Ramos (cell line): ENCODE measurements at regions not wholly inside any gene's neighbourhood (a gene's known extent, or its start where the extent isn't known, plus 50 kb on each side); places are given as distances from the start of the nearest gene placed in this dataset.
"Not testable (repeated sequence)": the region's sequence is repeated elsewhere in the genome, so short reads cannot be mapped to it uniquely, and the experiment has no call there.

Experiments
- in situ Hi-C: fragments of 300-500 bp; cut with MboI; formaldehyde crosslinking; loops from one replicate; pipeline ENCODE4 v1.14.3; 2022; ENCODE audit warnings: low sequenced_read_pairs; ENCODE audit not compliant: unreplicated experiment

- in situ Hi-C loops = no loop called here
These were observed 410.2 kb upstream of the GOT2 start for GRCh38 chr16:59144326-59144725.

DNA sequence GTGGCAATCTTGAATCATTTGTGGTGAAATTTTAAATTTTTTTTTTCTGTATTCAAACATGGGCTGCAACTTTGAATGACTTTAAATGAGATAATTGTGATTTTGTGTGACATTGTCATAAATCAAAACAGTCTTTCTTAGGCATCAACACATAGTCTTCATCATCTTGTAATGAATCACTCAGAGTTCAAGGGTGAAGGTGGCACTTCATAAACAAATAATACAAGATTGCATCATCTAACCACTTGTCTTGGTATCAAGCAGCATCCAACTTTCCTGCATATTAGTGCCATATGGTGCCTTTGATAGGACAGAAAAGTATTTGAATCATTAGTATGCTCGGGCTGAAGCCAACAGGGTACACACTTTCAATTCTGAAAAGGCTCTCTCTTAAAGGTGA lies 392.4 kb upstream of the GOT2 start:
- in situ Hi-C loops = no loop called here

- in situ Hi-C loops = no loop called here
These were observed 389.9 kb upstream of the GOT2 start for GRCh38 chr16:59124056-59124455.

- in situ Hi-C loops = no loop called here
These were observed 389.4 kb upstream of the GOT2 start for GRCh38 chr16:59123479-59123878.

DNA sequence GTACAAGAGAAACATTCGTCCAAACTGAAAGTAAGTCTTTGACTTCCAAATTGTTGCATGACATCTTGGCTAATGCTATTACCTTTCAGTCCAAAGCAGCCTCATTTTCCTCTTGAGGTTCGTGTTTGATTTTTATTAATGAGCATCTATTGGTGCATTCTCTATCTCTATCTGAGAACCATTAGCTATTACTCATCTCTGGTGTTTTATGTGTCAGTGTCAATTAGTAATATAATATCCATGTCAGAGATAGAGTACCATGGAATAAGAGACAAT lies 388.1 kb upstream of the GOT2 start:
- in situ Hi-C loops = no loop called here

DNA sequence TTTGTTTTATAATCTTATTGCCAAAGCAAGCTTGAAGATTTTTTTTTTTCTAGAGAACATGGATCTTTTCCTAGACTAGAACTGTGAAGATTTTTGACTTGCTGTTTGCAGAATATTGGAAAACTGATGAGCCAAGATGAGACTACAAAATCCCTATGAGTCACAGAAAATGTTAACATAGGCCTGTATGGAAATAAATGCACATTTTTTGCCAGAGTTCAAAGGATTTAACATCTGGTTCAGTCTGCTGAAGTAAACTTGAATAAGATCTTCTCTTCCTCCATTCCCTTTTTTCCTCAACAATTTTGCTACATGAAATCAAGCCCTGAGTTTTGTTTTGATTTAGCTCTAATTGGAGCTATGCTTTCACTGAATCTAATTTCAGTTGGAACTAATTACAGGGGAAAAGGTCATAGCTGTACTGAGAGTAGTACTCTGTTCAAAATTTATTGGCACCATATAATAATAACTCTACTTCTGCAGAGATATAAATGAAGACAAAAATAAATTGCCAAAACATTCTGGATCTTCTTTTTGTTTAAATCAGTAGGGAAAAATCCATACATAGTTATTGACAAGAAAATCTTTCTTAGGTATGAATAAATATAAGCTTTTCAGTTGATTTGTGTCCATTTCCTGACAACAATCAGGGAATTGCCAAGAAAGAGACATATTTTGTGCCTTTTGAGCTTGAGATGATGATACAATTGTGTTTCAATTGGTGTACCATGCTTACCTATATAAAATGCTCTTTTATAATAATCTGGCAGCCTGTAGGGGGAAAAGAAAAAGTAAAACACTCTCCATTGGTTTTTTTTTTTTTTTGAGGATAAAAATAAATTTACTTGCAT lies 387.5 kb upstream of the GOT2 start:
- in situ Hi-C loops = no loop called here

- in situ Hi-C loops = no loop called here
These were observed 382.6 kb upstream of the GOT2 start for GRCh38 chr16:59116744-59117143.

DNA sequence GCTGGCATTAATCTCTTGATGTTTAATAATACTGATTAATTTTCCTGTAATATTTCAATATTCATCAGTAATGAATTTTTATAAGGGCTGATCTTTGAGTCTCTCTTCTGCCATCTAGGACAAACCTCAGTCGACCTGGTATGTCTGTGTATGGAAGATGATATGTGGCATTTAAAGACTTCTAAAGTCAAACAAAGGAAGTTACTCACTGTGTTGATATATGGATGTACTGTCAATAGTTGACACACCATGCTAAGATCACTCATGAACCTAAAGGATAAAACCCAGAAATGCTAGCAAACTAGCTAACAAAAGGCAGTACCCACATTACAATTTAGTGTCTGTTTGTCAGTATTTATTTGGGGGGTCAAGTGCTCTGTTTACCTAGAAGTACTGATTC lies 380.7 kb upstream of the GOT2 start:
- in situ Hi-C loops = no loop called here

DNA sequence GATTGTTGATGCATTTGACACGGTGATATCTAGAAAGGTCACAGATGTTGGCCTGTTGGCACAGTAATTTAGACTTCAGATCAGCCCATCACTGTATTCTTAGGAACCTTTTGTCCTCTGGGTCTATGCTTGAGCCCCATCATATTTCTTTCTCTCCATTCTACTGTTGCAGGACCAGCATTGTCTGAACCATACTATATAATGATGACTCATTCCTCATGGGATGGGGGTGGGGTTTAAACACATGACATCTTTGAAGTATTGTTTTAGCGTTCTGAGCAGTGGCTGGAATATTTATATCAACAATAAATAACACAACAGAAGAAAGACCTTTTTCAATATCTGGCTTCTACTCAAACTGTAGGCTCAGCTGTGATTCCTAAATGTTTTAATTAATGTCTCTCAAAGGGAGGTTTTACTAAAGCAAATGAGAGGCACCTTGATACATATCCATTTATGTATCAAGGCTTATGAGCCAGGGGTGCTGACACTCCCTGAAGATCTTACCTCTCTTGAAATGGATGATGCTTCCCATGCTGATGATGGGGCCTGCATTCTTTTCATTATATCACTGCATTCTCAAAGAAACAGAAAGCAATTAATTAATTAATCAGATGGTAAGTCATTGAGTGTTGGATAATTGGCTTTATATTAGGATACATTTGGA lies 379.0 kb upstream of the GOT2 start:
- in situ Hi-C loops = no loop called here

GRCh38 chr16:59111280-59111679 lies 377.2 kb upstream of the GOT2 start:
- in situ Hi-C loops = no loop called here

- in situ Hi-C loops = no loop called here
These were observed 374.3 kb upstream of the GOT2 start for GRCh38 chr16:59108374-59108773.

- in situ Hi-C loops = not testable (repeated sequence)
These were observed 362.6 kb upstream of the GOT2 start for GRCh38 chr16:59096682-59097081.

DNA sequence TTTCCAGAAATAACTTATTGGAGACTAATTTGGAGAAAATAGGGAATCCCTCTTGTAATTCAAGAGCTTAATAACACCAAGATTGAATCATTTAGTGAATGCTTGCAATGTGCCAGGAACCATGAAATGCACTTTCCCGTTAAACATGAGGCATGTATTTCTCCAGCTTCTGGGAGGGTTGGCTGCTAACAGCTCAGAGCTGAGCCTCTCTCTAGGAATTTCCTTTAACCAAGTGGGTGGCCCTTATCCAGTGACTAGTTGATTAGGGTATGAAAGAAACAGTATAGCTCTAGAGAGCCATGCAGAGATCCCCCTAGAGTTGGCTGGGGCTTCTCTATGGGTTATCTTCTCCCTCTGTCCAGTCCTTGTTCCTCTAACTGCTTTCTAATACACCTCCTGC lies 356.4 kb upstream of the GOT2 start:
- in situ Hi-C loops = no loop called here

- in situ Hi-C loops = no loop called here
These were observed 354.3 kb upstream of the GOT2 start for GRCh38 chr16:59088431-59088830.

DNA sequence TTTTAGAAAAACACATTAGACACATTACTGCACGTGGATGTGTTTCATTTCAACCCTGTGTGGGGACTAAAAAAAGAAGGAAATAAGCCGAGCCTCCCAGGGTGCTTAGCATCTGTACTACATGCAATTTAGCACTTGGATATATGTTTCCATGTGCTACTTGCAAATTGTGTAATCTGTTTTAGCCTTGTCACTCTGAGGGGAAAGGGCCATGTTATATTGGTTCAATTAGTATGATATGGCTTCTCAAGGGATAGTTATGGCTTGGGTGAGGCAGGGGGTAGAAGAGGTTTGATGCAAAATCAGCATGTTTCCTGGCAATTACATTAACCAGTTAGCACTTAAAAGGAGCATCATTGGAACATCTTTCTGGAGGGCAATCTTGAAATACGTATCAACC lies 353.5 kb upstream of the GOT2 start:
- in situ Hi-C loops = no loop called here

DNA sequence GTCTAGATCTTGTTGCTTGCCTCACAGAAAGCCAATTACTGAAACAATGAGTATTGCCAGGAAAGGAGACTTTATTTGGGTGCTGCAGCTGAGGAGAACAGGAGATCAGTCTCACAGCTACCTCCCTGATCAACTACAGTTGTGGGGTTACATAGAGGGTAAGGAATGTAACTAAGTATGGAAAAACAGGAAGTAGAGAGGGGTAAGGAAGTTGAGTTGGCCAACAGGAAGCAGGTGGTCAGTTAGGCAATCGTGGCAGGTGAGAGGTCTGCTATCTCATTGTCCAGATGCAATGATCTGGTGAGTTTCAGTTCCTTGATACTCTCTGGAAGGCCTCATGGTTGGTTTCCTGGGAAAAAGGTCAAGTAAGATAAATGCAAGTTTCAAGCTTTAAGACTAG lies 333.1 kb upstream of the GOT2 start:
- in situ Hi-C loops = no loop called here

GRCh38 chr16:59060207-59060606 lies 326.1 kb upstream of the GOT2 start:
- in situ Hi-C loops = no loop called here

DNA sequence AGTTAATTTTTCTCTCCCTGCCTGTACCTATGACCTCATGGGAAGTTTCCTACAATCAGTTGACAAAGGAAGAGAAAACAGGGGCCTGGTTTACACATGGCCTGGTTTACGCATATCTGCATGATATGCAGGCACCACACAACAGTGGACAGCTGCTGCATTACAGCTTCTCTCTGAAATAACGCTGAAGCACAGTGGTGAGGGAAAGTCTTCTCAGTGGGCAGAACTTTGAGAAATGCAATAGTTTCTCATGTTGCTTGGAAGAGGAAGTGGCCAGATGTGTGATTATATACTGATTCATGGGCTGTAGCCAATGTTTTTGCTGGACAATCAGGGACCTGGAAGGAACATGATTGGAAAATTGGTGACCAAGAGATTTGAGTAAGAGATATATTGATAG lies 324.1 kb upstream of the GOT2 start:
- in situ Hi-C loops = no loop called here

DNA sequence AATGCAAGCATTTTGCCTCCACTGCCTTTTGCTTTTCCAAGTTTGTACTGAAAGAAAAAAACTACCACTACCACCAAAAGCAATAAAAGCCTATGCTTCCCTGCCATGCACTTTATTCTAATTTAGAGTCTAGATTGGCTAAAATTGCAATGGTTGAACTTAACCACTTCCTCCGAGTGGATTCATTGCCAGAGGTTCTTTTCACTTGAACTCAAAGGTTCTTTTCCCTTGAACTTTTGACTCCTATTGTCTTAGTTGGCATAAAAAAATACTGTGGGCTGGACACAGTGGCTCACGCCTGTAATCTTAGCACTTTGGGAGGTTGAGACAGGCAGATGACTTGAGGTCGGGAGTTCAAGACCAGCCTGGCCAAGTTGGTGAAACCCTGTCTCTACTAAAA lies 319.8 kb upstream of the GOT2 start:
- in situ Hi-C loops = no loop called here

DNA sequence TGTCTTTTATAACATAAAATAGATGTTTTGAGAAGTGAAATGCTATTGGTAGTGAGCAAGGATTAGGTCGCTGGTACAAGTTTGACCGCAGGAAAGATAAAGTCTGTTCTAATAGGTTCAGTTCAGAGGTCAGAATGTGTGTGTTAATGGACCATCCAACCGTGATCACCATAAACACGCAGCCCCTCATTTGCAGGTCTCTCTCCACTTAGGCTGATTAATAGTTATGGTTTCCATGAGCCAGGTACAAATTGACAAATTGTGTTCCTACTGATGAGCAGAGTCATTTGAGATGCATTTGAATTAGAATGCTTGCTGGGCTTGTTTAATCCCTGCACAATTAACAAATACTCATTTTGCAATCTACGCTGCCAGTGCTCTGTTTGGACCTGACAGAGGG lies 318.1 kb upstream of the GOT2 start:
- in situ Hi-C loops = no loop called here

DNA sequence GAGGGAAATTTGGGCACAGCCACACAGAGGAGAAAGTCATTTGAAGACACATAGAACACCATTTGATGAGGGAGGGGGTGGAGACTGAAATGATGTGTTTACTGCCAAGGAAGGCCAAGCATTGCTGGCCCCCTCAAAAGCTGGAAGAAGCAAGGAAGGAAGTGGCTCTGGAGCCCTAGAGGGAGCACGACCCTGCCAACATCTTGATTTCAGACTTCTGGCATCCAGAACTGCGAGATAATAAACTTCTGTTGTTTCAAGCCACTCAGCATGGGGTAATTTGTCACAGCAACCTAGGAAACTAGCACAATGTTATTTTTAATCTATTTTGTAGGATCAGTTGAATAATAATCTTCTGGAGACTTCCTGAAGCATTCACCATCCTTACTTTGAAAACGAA lies 314.8 kb upstream of the GOT2 start:
- in situ Hi-C loops = no loop called here

- in situ Hi-C loops = no loop called here
These were observed 313.0 kb upstream of the GOT2 start for GRCh38 chr16:59047114-59047513.
